NCI-H510A treated with DMSO at 0.1 percent for 48 hours (cell line): ENCODE measurements at regions not wholly inside any gene's neighbourhood (a gene's known extent, or its start where the extent isn't known, plus 50 kb on each side); places are given as distances from the start of the nearest gene placed in this dataset.
A peak's percentile ranks its signal among the peaks of the same experiment; 100 is the strongest.

Experiments
- DNase-seq: peaks from one replicate; lab custom pipeline; 2025; lab: John Stamatoyannopoulos, UW

DNA sequence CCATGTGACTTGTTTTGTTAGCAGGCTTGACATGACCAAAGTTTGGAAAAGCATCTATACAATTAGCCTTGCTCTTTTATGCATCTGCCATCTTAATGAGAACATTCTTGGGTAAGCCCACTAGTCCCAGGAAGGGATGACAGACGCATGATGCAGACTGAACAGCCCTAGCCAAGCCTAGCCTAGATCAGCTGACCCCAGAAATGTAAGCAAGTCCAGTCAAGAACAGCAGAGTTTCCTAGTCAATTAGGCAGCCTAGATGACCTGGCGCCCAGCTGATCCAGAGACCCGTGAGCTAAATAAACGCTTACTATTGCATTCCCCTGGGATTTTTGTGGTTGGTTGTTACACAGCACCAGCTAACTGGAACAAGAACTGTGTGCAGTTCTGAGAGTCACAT, 457.9 kb downstream of the BCOR start:
- DNase-seq: no peak

DNA sequence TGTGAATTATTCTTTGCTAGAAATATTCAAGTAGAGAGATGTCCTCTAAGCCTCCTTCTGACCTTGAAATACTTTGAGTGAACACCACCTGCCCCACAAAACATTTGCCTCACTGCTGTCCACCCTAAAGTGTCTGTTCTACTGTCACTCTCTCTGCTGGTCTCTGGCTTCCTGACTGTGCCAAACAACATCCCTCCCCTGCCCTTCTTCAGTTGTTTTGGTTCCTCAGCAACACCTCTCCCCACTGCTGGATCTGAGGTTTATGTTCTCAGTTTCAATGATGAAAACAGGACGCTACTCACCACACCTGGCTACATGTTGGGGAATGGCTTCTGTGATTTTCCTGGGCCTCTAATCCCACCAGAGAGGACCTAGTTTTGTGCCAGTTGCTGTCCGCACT, 456.9 kb downstream of the BCOR start:
- DNase-seq: no peak

DNA sequence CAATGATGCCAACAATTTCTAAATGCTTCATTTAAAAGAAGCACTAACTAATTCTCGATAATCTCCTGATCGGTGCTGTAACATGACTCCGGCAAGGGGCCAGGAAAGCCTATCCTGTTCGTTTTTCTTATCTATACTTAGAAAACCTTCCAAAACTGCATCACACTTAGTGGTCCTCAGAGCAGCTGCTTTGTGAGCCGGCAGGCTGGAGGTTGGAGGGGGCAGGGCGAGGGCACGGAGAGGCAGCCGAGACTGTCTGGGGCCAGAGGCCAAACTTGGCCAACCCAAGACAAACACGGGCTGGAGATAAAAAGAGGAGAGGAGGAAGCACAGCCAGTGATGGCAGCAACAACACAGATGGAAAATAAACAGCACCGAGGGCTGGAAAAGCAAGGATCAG, 455.7 kb downstream of the BCOR start:
- no peak for DNase-seq

DNA sequence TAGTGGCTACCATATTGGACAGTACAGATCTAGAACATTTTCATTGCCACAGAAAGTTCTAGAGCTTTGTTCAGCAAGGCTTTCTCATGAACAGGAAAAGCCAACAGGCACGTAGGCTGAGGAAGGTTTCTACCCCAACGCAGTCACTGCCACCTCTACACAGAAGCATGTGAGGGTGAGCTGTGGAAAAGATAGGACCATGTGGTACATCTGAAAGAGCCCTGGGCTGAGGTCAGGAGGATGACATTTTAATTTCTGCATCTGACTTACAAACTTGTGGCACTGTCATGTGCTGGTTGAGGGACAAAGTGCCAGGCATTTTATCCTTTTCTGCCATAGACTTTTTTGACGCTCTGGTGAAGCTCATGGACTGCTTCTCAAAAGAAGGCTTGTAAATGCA, 454.2 kb downstream of the BCOR start:
- no peak for DNase-seq

DNA sequence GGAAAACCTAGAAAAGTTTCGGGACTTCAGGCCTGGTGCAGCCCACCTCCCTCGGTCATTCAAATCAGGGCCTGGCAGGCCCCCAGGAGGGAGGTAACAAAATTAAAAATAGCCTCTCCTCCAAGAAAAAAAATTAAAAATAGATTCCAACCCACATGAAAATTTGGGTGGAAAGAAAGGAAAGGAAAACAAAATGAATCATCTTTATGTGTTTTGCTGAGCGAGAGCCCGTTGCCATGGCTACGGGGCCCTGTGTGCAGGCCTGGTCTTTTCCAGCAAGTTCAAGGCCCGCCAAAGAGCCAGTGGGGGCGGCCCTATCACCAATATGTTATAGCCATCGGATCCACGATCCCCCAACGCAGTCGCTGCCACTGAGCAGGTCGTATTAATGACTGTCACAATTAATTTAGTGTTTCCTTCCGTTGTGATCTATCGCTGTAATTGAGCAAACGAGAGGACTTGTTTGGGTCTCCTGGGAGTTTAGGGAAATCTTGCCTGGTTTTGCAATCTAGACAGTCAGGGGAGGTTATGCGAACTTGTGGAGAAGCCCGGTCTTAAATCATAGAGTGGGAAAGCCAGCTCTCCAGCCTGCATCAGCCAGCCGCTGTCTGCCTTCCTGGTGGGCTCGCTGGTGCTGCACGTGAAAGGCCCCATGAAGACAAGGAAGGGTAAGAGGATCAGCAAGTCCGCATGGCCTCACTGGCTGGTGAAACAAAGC, 452.4 kb downstream of the BCOR start:
- no peak for DNase-seq

GRCh38 chrX:39648548-39649254, 449.1 kb downstream of the BCOR start:
- DNase-seq: no peak

GRCh38 chrX:39650768-39651347, 446.9 kb downstream of the BCOR start:
- DNase-seq: no peak

- DNase-seq: no peak
Observed at GRCh38 chrX:39652336-39652735, 445.4 kb downstream of the BCOR start.

DNA sequence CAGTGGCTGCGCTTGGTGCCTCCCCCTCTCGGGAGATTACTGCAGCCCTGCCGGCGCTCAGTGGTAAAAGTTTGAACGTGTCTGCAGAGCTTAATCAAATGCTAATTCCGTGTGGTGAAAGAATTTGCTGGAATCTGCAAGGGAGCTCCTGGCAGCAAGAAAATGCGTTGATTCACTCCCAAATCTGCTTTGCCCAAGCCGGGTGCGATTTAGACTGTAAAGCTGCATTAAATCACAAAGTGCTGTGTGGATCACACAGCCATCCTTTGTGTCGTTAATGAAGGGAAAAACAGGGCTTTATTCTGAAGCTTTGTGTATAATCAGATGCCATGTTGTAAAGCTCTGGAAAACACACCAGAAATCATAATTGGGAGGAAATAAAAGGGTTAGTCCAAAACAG, 444.1 kb downstream of the BCOR start:
- no peak for DNase-seq

GRCh38 chrX:39654183-39654925, 443.4 kb downstream of the BCOR start:
- no peak for DNase-seq

GRCh38 chrX:39654952-39655351, 442.8 kb downstream of the BCOR start:
- DNase-seq: no peak

DNA sequence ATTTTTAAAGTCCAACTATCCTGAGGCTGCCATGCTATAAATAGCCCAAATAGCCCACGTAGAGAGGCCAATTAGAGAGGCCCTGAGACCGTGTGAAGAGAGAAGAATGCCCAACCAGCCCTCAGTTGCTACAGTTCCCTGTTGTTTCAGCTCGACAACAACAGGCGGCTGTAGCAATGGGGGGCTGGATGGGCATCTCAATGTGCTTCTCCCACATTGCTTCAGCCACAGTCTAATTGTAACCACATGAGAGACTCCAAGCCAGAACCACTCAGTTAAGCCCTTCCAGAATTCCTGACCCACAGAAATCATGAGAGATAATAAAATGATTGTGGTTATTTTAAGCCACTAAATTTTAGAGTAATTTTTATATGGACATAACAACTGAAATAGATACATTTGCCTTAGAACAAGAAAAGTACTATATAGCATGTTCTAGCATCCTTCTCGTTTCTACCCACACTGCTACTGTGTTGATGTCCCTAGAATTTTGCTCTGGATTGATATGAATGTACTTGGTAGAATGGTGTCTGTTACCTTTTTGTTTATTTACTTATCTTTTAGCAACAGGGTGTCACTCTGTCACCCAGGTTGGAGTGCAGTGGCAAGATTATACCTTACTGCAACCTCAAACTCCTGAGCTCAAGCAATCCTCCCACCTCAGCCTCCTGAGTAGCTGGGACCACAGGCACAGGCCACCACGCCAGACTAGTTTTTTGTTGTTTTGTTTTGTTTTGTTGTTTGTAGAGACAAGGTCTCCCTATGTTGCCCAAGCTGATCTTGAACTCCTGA, 436.4 kb downstream of the BCOR start:
- DNase-seq: no peak

DNA sequence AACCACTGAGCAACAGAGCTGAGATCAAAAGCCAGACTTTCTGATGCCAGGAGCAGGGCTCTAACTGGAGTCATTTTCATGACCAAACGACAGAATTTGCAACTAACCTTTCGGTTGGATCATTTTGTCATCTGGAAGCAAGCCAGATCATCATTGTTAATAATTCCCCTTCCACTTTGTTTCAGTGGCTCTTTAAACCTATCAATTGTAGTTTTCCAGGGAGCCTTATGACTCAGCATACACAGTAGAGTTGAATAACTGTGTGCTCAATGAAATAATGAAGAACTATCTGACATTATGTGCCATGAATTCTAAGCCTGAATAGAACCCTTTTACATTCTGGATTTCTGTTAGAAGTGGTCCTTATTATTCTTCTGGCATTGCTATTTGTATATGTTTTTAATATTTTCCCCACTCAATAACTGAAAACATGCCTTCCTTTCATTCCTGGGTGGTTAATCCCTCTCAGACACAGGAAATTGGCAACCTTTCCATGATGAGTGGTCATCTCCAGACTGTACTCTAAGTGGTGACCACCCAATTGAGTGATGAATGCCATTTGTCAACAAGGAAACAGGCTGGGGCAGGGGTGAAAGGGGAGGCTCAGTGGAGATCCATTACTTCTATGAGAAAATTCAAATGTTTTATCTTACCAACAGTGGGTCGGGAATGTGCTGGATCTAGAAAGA, 431.8 kb downstream of the BCOR start:
- no peak for DNase-seq

GRCh38 chrX:39667191-39667590, 430.6 kb downstream of the BCOR start:
- no peak for DNase-seq

DNA sequence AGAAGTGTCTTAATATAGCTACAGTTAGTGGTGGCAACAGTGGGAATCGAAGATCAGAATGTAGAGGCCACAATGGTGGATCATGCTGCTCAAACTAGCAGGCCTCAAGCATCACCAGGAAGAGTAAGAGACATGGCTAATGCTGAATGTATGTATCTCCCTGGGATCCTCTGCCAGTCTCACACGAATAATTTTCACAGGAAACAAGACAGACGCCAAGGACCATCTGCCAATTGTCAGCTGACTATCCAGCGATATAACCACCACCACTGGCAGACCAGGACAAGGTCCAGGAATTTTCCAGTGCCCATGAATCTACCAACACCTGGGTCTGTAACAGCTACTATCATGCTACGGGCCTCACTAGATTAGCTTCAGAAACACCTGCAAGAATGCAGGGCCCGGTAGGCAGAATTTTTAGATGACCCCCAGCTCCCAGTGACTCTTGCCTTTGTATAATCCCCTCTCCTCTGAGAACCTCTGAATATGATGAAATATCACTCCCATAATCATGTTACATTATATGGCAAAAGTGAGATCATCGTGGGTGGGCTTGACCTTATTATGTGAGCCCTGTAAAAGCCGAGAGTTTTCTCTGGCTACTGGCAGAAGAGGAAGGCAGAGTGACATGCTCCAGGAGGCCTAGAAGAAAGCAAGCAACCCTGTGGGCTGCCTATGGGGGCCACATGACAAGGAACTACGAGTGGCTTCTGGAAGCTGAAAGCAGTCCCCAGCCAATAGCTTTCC, 429.8 kb downstream of the BCOR start:
- DNase-seq: no peak

DNA sequence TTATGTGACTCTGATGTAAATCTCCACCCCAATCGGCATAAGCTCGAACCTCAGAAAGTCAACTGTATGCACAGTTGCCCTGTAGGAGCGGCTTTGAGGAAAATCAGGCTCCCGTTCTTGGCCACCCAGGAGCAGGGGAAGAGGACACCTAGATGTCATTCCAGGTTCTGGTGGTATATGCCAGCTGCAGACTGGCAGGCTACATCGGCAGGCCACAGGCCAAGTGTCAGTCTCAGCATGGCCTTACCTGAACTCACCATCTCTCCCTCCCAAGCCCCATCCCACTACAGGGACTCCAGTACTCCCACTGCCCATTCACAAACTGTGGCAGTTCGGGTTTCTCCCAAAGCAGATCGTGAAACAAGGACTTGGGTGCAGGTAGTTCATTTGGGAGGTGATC, 428.1 kb downstream of the BCOR start:
- no peak for DNase-seq

DNA sequence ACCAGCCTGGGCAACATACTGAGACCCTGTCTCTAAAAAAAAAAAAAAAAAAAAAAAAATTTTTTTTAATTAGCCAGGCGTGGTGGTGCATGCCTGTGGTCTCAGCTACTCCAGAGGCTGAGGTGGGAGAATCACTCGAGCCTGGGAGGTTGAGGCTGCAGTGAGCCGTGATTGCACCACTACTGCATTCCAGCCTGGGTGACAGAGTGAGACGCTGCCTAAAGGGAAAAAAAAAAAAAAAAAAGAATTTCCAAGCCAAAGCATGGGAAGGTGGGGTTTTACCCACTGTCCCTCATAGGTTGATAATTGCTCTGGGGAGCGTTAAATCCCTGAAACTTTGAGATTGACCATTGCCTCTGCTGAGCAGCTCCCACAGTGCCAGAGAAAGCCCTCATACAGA, 427.5 kb downstream of the BCOR start:
- no peak for DNase-seq

DNA sequence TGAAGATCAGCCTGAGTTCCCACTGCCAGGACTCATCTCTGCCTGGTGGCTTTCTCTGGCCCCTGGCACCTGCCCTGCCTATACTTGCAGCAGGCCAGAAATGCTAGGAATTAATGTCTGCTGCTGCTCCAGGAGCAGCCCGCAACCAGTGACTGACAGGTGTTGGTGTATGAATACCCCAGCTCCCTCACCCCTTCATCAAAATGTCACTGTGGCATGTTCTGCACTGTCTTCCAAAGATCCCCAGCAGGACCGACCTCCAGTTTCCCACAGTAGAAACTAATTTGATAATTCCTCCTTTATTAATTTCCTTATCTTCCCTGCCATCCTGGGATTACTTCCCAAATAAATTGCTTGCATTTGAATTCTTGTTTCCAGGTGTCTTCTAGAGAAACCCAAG, 425.4 kb downstream of the BCOR start:
- DNase-seq: no peak

DNA sequence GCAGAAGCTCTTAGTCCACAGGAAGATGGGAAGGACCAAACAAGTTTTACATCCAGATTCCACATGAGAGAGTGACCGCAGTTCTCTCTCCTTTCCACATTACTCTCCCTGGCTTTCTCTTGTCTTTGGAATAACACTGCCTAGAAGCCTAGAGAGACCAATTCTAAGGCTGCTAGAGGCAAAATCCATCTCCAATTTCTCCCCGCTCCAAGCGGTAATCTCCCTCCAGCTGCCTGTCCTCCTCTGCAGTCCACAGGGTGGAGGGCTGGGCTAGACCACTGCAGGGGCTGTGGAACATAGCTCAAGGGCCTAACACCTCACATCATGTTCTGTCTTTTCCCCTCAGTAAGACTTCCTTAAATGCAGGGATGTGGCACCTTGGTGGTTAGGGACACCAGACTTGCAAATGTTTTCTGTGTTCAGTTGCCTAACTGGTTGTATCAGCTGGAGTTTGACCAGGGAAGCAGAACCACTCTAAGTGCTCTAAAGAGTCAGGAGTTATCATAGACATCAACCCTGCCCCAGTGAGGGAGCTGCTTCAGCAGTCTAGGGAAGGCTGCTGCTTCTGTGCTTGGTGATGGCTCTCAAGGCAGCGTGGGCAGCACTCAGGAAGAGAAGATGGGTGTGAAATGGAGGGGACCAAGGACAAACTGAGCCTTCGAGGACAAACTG, 423.1 kb downstream of the BCOR start:
- DNase-seq: peak; percentile 41

DNA sequence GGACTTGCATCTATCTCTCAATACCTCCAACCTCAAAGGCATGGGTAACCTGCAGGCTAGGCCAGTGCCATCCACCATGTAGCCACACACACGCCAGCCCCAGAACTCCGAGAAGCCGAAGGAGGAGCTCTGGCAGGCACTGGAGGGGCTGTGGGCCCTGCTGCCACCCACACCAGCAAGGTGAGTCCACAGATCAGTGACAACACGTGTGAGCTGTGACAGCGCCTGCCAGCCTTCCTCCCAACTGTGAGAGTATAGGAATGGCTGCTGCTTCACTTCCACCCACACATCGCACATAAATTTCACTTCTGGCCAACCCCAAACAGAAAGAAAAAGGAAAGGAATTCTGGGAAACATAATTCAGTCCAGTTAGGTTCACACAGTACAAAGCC, 422.6 kb downstream of the BCOR start:
- DNase-seq: no peak
